SK-N-SH (cell line): ENCODE measurements at regions not wholly inside any gene's neighbourhood (a gene's known extent, or its start where the extent isn't known, plus 50 kb on each side); places are given as distances from the start of the nearest gene placed in this dataset.

Experiments
- EZH2phosphoT487 ChIP-seq: fragments of 200-600 bp; sonication (generic); IDR thresholded peaks from 2 replicates; pipeline ENCODE4 v1.6.1; 2017; ENCODE audit warnings: low read depth, mixed run types, mild to moderate bottlenecking, antibody characterized with exemption, moderate library complexity, borderline replicate concordance
- GABPA ChIP-seq: IDR thresholded peaks from 2 replicates; pipeline ENCODE4 v1.4.0; 2012; ENCODE audit warnings: low read depth, mild to moderate bottlenecking
- RAD21 ChIP-seq: IDR thresholded peaks from 2 replicates; pipeline ENCODE4 v1.6.1; 2012; ENCODE audit warnings: mild to moderate bottlenecking, low read length
- TAF1 ChIP-seq: IDR thresholded peaks from 2 replicates; pipeline ENCODE4 v1.6.1; 2012; ENCODE audit warnings: low read depth, mild to moderate bottlenecking, low read length, moderate library complexity, borderline replicate concordance
- TF ChIP-seq, protein P1 (sequence below): fragments of 200-600 bp; sonication (generic); IDR thresholded peaks from 2 replicates; pipeline ENCODE4 v1.6.1; 2017; ENCODE audit warnings: antibody characterized with exemption, mild to moderate bottlenecking, moderate library complexity

DNA sequence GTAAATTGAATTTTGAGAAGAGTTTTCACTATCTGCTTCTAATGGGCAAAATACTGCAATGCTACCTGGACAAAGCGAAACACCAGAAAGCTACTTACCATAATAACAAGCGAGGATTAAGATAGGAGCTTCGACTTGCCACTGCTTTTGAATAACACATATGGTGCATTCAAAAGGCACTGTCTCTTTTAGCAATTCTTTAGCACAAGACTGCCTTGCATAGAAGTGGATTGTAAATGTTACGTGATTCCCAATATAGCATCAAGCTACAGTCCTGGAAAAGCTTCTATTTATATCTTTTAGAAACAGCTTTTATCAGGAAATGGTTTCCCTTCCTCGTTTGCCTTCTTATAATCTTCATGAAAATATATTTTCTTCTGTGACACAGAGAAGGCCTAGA, 258.7 kb upstream of the PDE3A start:
- TF ChIP-seq, protein P1, sequence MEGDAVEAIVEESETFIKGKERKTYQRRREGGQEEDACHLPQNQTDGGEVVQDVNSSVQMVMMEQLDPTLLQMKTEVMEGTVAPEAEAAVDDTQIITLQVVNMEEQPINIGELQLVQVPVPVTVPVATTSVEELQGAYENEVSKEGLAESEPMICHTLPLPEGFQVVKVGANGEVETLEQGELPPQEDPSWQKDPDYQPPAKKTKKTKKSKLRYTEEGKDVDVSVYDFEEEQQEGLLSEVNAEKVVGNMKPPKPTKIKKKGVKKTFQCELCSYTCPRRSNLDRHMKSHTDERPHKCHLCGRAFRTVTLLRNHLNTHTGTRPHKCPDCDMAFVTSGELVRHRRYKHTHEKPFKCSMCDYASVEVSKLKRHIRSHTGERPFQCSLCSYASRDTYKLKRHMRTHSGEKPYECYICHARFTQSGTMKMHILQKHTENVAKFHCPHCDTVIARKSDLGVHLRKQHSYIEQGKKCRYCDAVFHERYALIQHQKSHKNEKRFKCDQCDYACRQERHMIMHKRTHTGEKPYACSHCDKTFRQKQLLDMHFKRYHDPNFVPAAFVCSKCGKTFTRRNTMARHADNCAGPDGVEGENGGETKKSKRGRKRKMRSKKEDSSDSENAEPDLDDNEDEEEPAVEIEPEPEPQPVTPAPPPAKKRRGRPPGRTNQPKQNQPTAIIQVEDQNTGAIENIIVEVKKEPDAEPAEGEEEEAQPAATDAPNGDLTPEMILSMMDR, result no peak
- no peak for TF ChIP-seq RAD21
- TF ChIP-seq TAF1, result no peak
- no peak for TF ChIP-seq GABPA
- no peak for TF ChIP-seq EZH2phosphoT487
